B cell (primary cell): ENCODE measurements at regions not wholly inside any gene's neighbourhood (a gene's known extent, or its start where the extent isn't known, plus 50 kb on each side); places are given as distances from the start of the nearest gene placed in this dataset.

Experiments
- CTCF ChIP-seq: fragments of 200-600 bp; IDR thresholded peaks from one replicate; pipeline ENCODE4 v1.8.0; 2022; ENCODE audit warnings: antibody characterized with exemption, mild to moderate bottlenecking
- EZH2 ChIP-seq: IDR thresholded peaks from 2 replicates; pipeline ENCODE4 v1.6.1; 2012; ENCODE audit warnings: borderline replicate concordance, low read depth, mild to moderate bottlenecking, moderate library complexity, low read length; ENCODE audit not compliant: insufficient read depth, poor library complexity, severe bottlenecking

- TF ChIP-seq CTCF (no peak), EZH2 (no peak)
These were observed 282.8 kb downstream of the PHF14 start for GRCh38 chr7:11256501-11256900.
